Right lobe of liver (tissue), 4 donors: ENCODE measurements at regions not wholly inside any gene's neighbourhood (a gene's known extent, or its start where the extent isn't known, plus 50 kb on each side); places are given as distances from the start of the nearest gene placed in this dataset.

Experiments used
- POLR2A ChIP-seq: fragments of 450-650 bp; IDR thresholded peaks from one replicate; pipeline ENCODE4 v1.6.1; 2017; ENCODE audit warnings: antibody characterized with exemption, mild to moderate bottlenecking
- TF ChIP-seq, protein P1 (sequence below), 4 donors: fragments of 200-600 bp in 3 of 4; fragments of 450-650 bp in 1 of 4; IDR thresholded peaks; one replicate each; pipeline versions ENCODE4 v1.5.1 to v1.8.0; 2016 to 2022; ENCODE audit warnings: antibody characterized with exemption in 4 of 4, mild to moderate bottlenecking in 2 of 4
- donor health status: DM: no; HTN: no; CAD: no.
- donor health status: DM: no; HTN: no; CAD: no.
- donor health status: DM: no; HTN: yes; CAD: no.

- TF ChIP-seq, protein P1, sequence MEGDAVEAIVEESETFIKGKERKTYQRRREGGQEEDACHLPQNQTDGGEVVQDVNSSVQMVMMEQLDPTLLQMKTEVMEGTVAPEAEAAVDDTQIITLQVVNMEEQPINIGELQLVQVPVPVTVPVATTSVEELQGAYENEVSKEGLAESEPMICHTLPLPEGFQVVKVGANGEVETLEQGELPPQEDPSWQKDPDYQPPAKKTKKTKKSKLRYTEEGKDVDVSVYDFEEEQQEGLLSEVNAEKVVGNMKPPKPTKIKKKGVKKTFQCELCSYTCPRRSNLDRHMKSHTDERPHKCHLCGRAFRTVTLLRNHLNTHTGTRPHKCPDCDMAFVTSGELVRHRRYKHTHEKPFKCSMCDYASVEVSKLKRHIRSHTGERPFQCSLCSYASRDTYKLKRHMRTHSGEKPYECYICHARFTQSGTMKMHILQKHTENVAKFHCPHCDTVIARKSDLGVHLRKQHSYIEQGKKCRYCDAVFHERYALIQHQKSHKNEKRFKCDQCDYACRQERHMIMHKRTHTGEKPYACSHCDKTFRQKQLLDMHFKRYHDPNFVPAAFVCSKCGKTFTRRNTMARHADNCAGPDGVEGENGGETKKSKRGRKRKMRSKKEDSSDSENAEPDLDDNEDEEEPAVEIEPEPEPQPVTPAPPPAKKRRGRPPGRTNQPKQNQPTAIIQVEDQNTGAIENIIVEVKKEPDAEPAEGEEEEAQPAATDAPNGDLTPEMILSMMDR (IDR thresholded peaks at IDR 0.05) = no peak
- no peak for TF ChIP-seq POLR2A
Measured at GRCh38 chr3:76726034-76726433, 313.9 kb upstream of the ROBO2 start.
